ENCODE measurements at regions not wholly inside any gene's neighbourhood (a gene's known extent, or its start where the extent isn't known, plus 50 kb on each side); places are given as distances from the start of the nearest gene placed in this dataset.

DNA sequence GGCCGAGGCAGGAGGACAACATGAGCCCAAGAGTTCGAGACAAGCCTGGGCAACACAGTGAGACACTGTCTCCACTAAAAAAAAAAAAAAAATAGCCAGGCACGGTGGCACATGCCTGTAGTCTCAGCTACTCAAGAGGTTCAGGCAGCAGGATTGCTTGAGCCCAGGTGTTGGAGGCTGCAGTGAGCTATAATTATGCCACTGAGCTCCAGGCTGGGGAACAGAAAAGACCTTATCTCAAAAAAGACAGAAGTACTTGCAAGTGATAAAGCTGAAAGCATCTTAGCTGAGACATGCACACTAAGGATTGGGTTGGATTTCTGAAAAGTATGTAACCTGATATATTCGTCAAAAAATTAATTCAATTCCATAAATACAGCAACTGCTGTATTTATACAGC is 68.4 kb downstream of the PPP1R3C start:
- no peaks in the 10 kb centered on the region for H3K36me3 ChIP-seq
- TF ChIP-seq, protein P1, sequence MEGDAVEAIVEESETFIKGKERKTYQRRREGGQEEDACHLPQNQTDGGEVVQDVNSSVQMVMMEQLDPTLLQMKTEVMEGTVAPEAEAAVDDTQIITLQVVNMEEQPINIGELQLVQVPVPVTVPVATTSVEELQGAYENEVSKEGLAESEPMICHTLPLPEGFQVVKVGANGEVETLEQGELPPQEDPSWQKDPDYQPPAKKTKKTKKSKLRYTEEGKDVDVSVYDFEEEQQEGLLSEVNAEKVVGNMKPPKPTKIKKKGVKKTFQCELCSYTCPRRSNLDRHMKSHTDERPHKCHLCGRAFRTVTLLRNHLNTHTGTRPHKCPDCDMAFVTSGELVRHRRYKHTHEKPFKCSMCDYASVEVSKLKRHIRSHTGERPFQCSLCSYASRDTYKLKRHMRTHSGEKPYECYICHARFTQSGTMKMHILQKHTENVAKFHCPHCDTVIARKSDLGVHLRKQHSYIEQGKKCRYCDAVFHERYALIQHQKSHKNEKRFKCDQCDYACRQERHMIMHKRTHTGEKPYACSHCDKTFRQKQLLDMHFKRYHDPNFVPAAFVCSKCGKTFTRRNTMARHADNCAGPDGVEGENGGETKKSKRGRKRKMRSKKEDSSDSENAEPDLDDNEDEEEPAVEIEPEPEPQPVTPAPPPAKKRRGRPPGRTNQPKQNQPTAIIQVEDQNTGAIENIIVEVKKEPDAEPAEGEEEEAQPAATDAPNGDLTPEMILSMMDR (IDR thresholded peaks at IDR 0.05) = no peak
- DNase-seq (no peak), ATAC-seq (no peak)
- H3K27ac ChIP-seq = no peak overlapping the region
- no peaks in the 10 kb centered on the region for H3K9me3 ChIP-seq
- H3K4me3 ChIP-seq = no peak overlapping the region
- no peaks in the 10 kb centered on the region for H3K27me3 ChIP-seq
- H3K4me1 ChIP-seq = no peaks in the 10 kb centered on the region
- intact Hi-C loops (cut with DNase I) = no loop called here
